ENCODE measurements at regions not wholly inside any gene's neighbourhood (a gene's known extent, or its start where the extent isn't known, plus 50 kb on each side); places are given as distances from the start of the nearest gene placed in this dataset.

DNA sequence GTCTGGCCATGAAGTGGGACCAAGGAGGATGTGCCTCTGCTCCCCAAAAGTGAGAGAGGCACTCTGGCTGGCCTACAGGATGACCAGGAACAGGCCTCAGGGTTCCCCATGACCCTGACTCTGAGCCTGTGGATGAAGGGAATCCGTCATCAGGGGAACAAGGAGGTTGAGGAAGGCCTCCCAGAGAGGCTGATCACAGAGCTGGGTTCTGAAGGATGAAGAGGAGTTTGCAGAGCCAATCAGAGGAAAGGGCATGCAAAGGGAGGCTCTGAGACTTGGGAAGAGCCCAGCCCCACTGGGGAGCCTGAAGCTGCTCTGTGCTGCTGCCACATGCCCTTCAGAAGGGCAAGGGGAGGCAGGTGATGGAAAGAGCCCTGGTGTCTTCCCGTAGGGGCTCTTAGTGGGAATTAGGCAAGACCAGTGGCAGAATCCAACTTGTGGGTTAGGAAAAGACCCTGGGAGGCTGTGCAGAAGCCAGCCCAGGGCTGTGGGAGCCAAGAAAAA lies 141.3 kb upstream of the ID2 start:
- TF ChIP-seq MTA3 (IDR thresholded peaks at IDR 0.05; ENCODE audit: borderline replicate concordance) (no peak), SRF (CRISPR knock-in tag; IDR thresholded peaks at IDR 0.05) (no peak), GABPB2 (CRISPR knock-in tag; conservative IDR thresholded peaks at IDR 0.05) (no peak), ZKSCAN8 (CRISPR knock-in tag; IDR thresholded peaks at IDR 0.05) (no peak), RBM17 (IDR thresholded peaks at IDR 0.05; ENCODE audit: borderline replicate concordance, low read depth, low read length) (no peak), ZNF23 (CRISPR knock-in tag; IDR thresholded peaks at IDR 0.05) (no peak), HMGN3 (IDR thresholded peaks at IDR 0.05; ENCODE audit: borderline replicate concordance, extremely low read depth, insufficient read length, low read depth, low read length) (no peak), IRF2 (CRISPR knock-in tag; IDR thresholded peaks at IDR 0.05) (no peak), ZNF766 (CRISPR knock-in tag; conservative IDR thresholded peaks at IDR 0.05) (no peak), CBX2 (IDR thresholded peaks at IDR 0.05; ENCODE audit: insufficient read depth, low read length, poor library complexity, severe bottlenecking) (no peak), CCAR2 (IDR thresholded peaks at IDR 0.05; ENCODE audit: low read depth, low read length) (no peak)
- TF ChIP-seq, protein P1, sequence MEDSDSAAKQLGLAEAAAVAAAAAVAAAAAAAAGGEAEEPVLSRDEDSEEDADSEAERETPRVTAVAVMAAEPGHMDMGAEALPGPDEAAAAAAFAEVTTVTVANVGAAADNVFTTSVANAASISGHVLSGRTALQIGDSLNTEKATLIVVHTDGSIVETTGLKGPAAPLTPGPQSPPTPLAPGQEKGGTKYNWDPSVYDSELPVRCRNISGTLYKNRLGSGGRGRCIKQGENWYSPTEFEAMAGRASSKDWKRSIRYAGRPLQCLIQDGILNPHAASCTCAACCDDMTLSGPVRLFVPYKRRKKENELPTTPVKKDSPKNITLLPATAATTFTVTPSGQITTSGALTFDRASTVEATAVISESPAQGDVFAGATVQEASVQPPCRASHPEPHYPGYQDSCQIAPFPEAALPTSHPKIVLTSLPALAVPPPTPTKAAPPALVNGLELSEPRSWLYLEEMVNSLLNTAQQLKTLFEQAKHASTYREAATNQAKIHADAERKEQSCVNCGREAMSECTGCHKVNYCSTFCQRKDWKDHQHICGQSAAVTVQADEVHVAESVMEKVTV (CRISPR knock-in tag; IDR thresholded peaks at IDR 0.05), result no peak
- TF ChIP-seq, protein P2, sequence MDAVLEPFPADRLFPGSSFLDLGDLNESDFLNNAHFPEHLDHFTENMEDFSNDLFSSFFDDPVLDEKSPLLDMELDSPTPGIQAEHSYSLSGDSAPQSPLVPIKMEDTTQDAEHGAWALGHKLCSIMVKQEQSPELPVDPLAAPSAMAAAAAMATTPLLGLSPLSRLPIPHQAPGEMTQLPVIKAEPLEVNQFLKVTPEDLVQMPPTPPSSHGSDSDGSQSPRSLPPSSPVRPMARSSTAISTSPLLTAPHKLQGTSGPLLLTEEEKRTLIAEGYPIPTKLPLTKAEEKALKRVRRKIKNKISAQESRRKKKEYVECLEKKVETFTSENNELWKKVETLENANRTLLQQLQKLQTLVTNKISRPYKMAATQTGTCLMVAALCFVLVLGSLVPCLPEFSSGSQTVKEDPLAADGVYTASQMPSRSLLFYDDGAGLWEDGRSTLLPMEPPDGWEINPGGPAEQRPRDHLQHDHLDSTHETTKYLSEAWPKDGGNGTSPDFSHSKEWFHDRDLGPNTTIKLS (IDR thresholded peaks at IDR 0.05; ENCODE audit: borderline replicate concordance, low read depth), result no peak
- Histone ChIP-seq H3K27ac (ENCODE audit: extremely low read depth, low read depth, low read length) (no peak overlapping the region), H4K20me1 (replicated peaks; ENCODE audit: control insufficient read depth, insufficient read depth, low read length) (no peaks in the 10 kb centered on the region), H3K9me3 (replicated peaks; ENCODE audit: control insufficient read depth, insufficient read depth, low read depth, low read length) (no peaks in the 10 kb centered on the region), H3K4me3 (no peak overlapping the region), H3K4me1 (replicated peaks in 1 of 2; ENCODE audit: control insufficient read depth in 2 of 2, insufficient read depth in 2 of 2, low read length in 2 of 2) (peaks cover 33 to 64% of the 10 kb centered on the region in 2 experiments), H3K9me1 (ENCODE audit: control insufficient read depth, insufficient read depth, low read length) (no peaks in the 10 kb centered on the region), H3K27me3 (ENCODE audit: control insufficient read depth in 2 of 2, insufficient read depth in 2 of 2, low read length in 2 of 2) (no peaks in the 10 kb centered on the region), H3K36me3 (ENCODE audit: control insufficient read depth, insufficient read depth, low read length) (no peaks in the 10 kb centered on the region), H3K4me2 (ENCODE audit: insufficient read depth, low read length) (no peak overlapping the region), H2AFZ (ENCODE audit: low read depth, low read length) (no peak overlapping the region; the same call in 1 of the 2 replicates), H3K79me2 (ENCODE audit: control insufficient read depth, insufficient read depth, low read length) (no peaks in the 10 kb centered on the region), H3K9ac (ENCODE audit: insufficient read depth in 1 of 2, low read depth in 2 of 2, low read length in 2 of 2) (no peak overlapping the region; a peak in 1 of 4 replicates)
- CTCF ChIA-PET (ENCODE audit: low intra/inter-chr PET ratio), result no interaction called here
- in situ Hi-C loops (cut with MboI), result no loop called here
- intact Hi-C loops (cut with micrococcal nuclease), result no loop called here
- POLR2A ChIA-PET, result interaction anchor here (0.6 to 1.5 kb wide), 6 partner anchors 8 to 1345 kb away, joined by 3 to 6 read pairs (median 4); partner anchors contain the start of gene ID2
- WGBS (ENCODE audit: insufficient coverage, low coverage, missing lambda C conversion rate), result 78% methylated on average over 2 of the region's 2 CpGs
- ATAC-seq (no peak), FAIRE-seq (no peak), DNase-seq (ENCODE audit: extremely low read depth in 1 of 4, low spot score in 3 of 4) (no peak)
- BruUV-seq (replicated peaks), result no TSS peak

All from K562 (cell line).